Peyer's patch (tissue), 4 donors: ENCODE measurements at regions not wholly inside any gene's neighbourhood (a gene's known extent, or its start where the extent isn't known, plus 50 kb on each side); places are given as distances from the start of the nearest gene placed in this dataset.

Source experiments
- DNase-seq, 3 donors: peaks; one replicate each; pipeline ENCODE4 v3.0.0-alpha.2; 2017 to 2019
- H3K27ac ChIP-seq, 4 donors: fragments of 200-600 bp; sonication (generic); one replicate each; pipeline ENCODE4 v1.5.1; 2016 to 2019
- H3K27me3 ChIP-seq, 2 donors: fragments of 200-600 bp; sonication (generic); one replicate each; pipeline ENCODE4 v1.5.1; 2019
- H3K36me3 ChIP-seq, 3 donors: fragments of 200-600 bp; sonication (generic); one replicate each; pipeline ENCODE4 v1.5.1; 2016 to 2019
- H3K4me1 ChIP-seq, 4 donors: fragments of 200-600 bp; sonication (generic); one replicate each; pipeline ENCODE4 v1.5.1; 2016 to 2019
- H3K4me3 ChIP-seq, 4 donors: fragments of 200-600 bp; sonication (generic); 1 replicate in 3 of 4; 2 replicates in 1 of 4; pipeline ENCODE4 v1.5.1; 2016 to 2019; ENCODE audit warnings: mild to moderate bottlenecking in 1 of 4
- H3K9me3 ChIP-seq, 4 donors: fragments of 200-600 bp; sonication (generic); one replicate each; pipeline ENCODE4 v1.5.1; 2016 to 2019; ENCODE audit warnings: mild to moderate bottlenecking in 1 of 4
- CTCF ChIP-seq, 6 experiments: fragments of 450-650 bp in 4 of 6; fragments of 200-600 bp in 2 of 6; sonication (generic) in 1 of 6; IDR thresholded peaks; one replicate each; pipeline ENCODE4 v1.5.1; 2017 to 2019; ENCODE audit warnings: antibody characterized with exemption in 6 of 6, mild to moderate bottlenecking in 3 of 6, moderate library complexity in 1 of 6
- POLR2A ChIP-seq, 2 donors: fragments of 450-650 bp; IDR thresholded peaks; one replicate each; pipeline ENCODE4 v1.5.1; 2017; ENCODE audit warnings: antibody characterized with exemption in 2 of 2, mild to moderate bottlenecking in 2 of 2, moderate library complexity in 2 of 2

DNA sequence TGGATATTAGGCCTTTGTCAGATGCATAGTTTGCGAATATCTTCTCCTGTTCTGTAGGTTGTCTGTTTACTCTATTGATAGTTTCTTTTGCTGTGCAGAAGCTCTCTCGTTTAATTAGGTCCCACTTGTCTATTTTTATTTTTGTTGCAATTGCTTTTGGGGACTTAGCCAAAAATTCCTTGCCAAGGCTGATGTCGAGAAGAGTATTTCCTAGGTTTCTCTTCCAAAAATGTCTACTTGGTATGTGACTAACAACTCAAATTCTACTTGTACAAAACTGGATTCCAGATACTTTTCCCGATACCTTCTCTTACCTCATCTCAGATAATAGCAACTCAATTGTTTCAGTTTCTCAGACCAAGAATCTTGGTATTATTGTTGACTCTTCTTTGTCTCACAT, 142.4 kb upstream of the GLRA2 start:
- Histone ChIP-seq H3K4me1 (no peaks in the 10 kb centered on the region), H3K4me3 (no peak overlapping the region)
- no peak for DNase-seq

DNA sequence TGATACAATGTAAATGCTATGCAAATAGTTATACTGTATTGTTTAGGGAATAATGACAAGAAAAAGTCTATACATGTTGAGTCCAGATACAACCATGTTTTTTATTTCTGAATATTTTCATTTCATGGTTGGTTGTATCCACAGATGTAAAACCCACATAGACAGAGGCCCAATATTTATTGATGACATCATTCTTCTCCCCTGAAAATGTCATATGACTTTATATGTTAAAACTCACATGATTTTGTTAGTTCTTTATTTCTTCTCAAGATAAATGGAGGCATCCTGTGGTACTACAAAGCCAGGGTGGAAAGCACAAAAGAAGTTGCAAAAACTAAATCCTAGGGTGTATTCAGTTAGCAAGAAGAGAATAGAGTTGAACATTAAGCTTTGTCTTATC, 149.3 kb upstream of the GLRA2 start:
- H3K27ac ChIP-seq = no peak overlapping the region
- H3K36me3 ChIP-seq = no peaks in the 10 kb centered on the region
- H3K4me1 ChIP-seq = no peaks in the 10 kb centered on the region
- TF ChIP-seq CTCF (IDR thresholded peaks at IDR 0.05) (no peak), POLR2A (IDR thresholded peaks at IDR 0.05) (no peak)
- no peak overlapping the region for H3K4me3 ChIP-seq
- no peaks in the 10 kb centered on the region for H3K9me3 ChIP-seq
- no peaks in the 10 kb centered on the region for H3K27me3 ChIP-seq
- DNase-seq = no peak

More for the DNA sequence above, 142.4 kb upstream of the GLRA2 start:
- H3K9me3 ChIP-seq = no peaks in the 10 kb centered on the region
- no peaks in the 10 kb centered on the region for H3K27me3 ChIP-seq
- no peak for TF ChIP-seq CTCF (IDR thresholded peaks at IDR 0.05)
- no peak for TF ChIP-seq POLR2A (IDR thresholded peaks at IDR 0.05)
- no peak overlapping the region for H3K27ac ChIP-seq
- no peaks in the 10 kb centered on the region for H3K36me3 ChIP-seq

DNA sequence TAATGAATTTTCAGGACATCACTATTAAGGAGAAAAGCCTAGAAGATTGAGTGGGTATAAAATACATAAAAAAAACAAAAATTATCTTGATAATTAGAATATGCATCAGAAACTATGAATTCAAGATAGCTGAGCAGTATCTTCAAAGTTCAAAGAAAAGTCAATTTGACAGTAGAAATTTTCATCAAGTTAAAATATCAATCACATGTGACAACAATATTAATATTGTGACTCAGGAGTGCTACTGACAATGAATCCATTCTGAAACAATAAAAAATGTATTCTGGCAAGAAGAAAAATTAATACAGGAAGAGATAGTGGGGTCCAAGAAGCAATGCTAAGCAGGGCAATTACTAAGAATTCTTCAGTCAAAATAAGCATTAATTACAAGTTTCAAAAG, 151.9 kb upstream of the GLRA2 start:
- Histone ChIP-seq H3K4me1 (no peaks in the 10 kb centered on the region), H3K4me3 (no peak overlapping the region)
- TF ChIP-seq CTCF (IDR thresholded peaks at IDR 0.05) (no peak), POLR2A (IDR thresholded peaks at IDR 0.05) (no peak)

DNA sequence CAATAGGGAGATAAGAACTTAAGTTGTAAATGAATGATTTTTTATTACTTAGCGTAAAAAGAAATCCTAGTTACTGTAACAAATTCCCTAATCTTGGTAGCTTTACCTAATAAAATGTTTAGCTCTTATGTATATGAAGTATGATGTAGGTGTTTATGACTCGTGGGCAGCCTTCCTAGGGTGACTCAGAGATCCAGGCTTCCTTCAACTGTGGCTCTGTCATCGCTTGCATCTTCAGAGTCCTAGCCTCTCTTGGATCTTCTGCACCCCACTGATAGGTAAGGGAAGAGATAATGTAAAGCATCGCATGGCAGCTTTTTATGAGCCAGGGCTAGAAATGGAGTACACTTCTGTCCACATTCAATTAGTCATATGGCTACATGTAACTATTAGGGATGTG, 165.6 kb upstream of the GLRA2 start:
- H3K36me3 ChIP-seq = no peaks in the 10 kb centered on the region
- no peak overlapping the region for H3K27ac ChIP-seq
- H3K9me3 ChIP-seq = no peaks in the 10 kb centered on the region
- no peak overlapping the region for H3K4me3 ChIP-seq
- TF ChIP-seq CTCF (IDR thresholded peaks at IDR 0.05) (no peak), POLR2A (IDR thresholded peaks at IDR 0.05) (no peak)
- no peaks in the 10 kb centered on the region for H3K27me3 ChIP-seq
- no peaks in the 10 kb centered on the region for H3K4me1 ChIP-seq
- no peak for DNase-seq

More for the DNA sequence above, 151.9 kb upstream of the GLRA2 start:
- DNase-seq = no peak
- H3K27ac ChIP-seq = no peak overlapping the region
- H3K36me3 ChIP-seq = no peaks in the 10 kb centered on the region
- no peaks in the 10 kb centered on the region for H3K27me3 ChIP-seq
- no peaks in the 10 kb centered on the region for H3K9me3 ChIP-seq

GRCh38 chrX:14362721-14363120, 166.6 kb upstream of the GLRA2 start:
- H3K4me1 ChIP-seq = no peaks in the 10 kb centered on the region
- TF ChIP-seq POLR2A (IDR thresholded peaks at IDR 0.05) = no peak
- H3K9me3 ChIP-seq = no peaks in the 10 kb centered on the region
- H3K36me3 ChIP-seq = no peaks in the 10 kb centered on the region
- no peak overlapping the region for H3K4me3 ChIP-seq
- DNase-seq = no peak
- H3K27ac ChIP-seq = no peak overlapping the region
- no peaks in the 10 kb centered on the region for H3K27me3 ChIP-seq

- no peak for DNase-seq
- no peaks in the 10 kb centered on the region for H3K27me3 ChIP-seq
- TF ChIP-seq CTCF (IDR thresholded peaks at IDR 0.05) = no peak
- no peak for TF ChIP-seq POLR2A (IDR thresholded peaks at IDR 0.05)
Observed at GRCh38 chrX:14361435-14361834, 167.9 kb upstream of the GLRA2 start.

More at GRCh38 chrX:14361435-14361834, 167.9 kb upstream of the GLRA2 start:
- no peaks in the 10 kb centered on the region for H3K9me3 ChIP-seq
- H3K36me3 ChIP-seq = no peaks in the 10 kb centered on the region
- H3K4me3 ChIP-seq = no peak overlapping the region
- H3K27ac ChIP-seq = no peak overlapping the region
- H3K4me1 ChIP-seq = no peaks in the 10 kb centered on the region
